ENCODE measurements at regions not wholly inside any gene's neighbourhood (a gene's known extent, or its start where the extent isn't known, plus 50 kb on each side); places are given as distances from the start of the nearest gene placed in this dataset.
A peak's percentile ranks its signal among the peaks of the same experiment; 100 is the strongest.

GRCh38 chr16:65793781-65794180, 572.7 kb upstream of the CDH5 start:
- DNase-seq (ENCODE audit: low spot score), result no peak

- DNase-seq (ENCODE audit: low spot score), result no peak
These were observed 575.7 kb upstream of the CDH5 start for GRCh38 chr16:65790768-65791167.

- DNase-seq (ENCODE audit: low spot score), result no peak
These were observed 577.1 kb upstream of the CDH5 start for GRCh38 chr16:65789161-65789945.

- DNase-seq (ENCODE audit: low spot score), result no peak
These were observed 577.9 kb upstream of the CDH5 start for GRCh38 chr16:65788434-65789140.

- no peak for DNase-seq (ENCODE audit: low spot score)
These were observed 578.6 kb upstream of the CDH5 start for GRCh38 chr16:65787921-65788320.

- DNase-seq (ENCODE audit: low spot score), result no peak
These were observed 579.6 kb upstream of the CDH5 start for GRCh38 chr16:65786916-65787315.

- no peak for DNase-seq (ENCODE audit: low spot score)
These were observed 582.6 kb upstream of the CDH5 start for GRCh38 chr16:65783709-65784474.

GRCh38 chr16:65782611-65783600, 583.6 kb upstream of the CDH5 start:
- DNase-seq (ENCODE audit: low spot score), result peak; percentile 24

GRCh38 chr16:65781855-65782254, 584.6 kb upstream of the CDH5 start:
- no peak for DNase-seq (ENCODE audit: low spot score)

- DNase-seq (ENCODE audit: low spot score), result no peak
These were observed 585.1 kb upstream of the CDH5 start for GRCh38 chr16:65781363-65781762.

GRCh38 chr16:65779201-65779600, 587.3 kb upstream of the CDH5 start:
- no peak for DNase-seq (ENCODE audit: low spot score)

GRCh38 chr16:65776639-65777183, 589.8 kb upstream of the CDH5 start:
- no peak for DNase-seq (ENCODE audit: low spot score)

- DNase-seq (ENCODE audit: low spot score), result no peak
These were observed 590.7 kb upstream of the CDH5 start for GRCh38 chr16:65775829-65776228.

- DNase-seq (ENCODE audit: low spot score), result no peak
These were observed 592.1 kb upstream of the CDH5 start for GRCh38 chr16:65774350-65774749.

GRCh38 chr16:65773301-65773874, 593.1 kb upstream of the CDH5 start:
- DNase-seq (ENCODE audit: low spot score), result no peak

GRCh38 chr16:65772134-65772732, 594.3 kb upstream of the CDH5 start:
- no peak for DNase-seq (ENCODE audit: low spot score)

- no peak for DNase-seq (ENCODE audit: low spot score)
These were observed 594.8 kb upstream of the CDH5 start for GRCh38 chr16:65771707-65772106.

- DNase-seq (ENCODE audit: low spot score), result no peak
These were observed 595.7 kb upstream of the CDH5 start for GRCh38 chr16:65770752-65771151.

GRCh38 chr16:65769776-65770438, 596.6 kb upstream of the CDH5 start:
- no peak for DNase-seq (ENCODE audit: low spot score)

- no peak for DNase-seq (ENCODE audit: low spot score)
These were observed 597.4 kb upstream of the CDH5 start for GRCh38 chr16:65769055-65769465.

Measured in Ammon's horn (tissue), 1 donor.